Panc1 (cell line): ENCODE measurements at regions not wholly inside any gene's neighbourhood (a gene's known extent, or its start where the extent isn't known, plus 50 kb on each side); places are given as distances from the start of the nearest gene placed in this dataset.

ENCODE experiments used
- CTCF ChIP-seq: fragments of 450-650 bp; IDR thresholded peaks from 2 replicates; pipeline ENCODE4 v1.5.1; 2017; ENCODE audit warnings: mild to moderate bottlenecking
- POLR2AphosphoS5 ChIP-seq: IDR thresholded peaks from 2 replicates; pipeline ENCODE4 v1.6.1; 2012; ENCODE audit warnings: mild to moderate bottlenecking, low read depth, low read length, moderate library complexity
- REST ChIP-seq, 2 experiments: IDR thresholded peaks; 2 replicates each; pipeline ENCODE4 v1.6.1; 2011 to 2012; ENCODE audit warnings: low read depth in 2 of 2, control low read depth in 1 of 2, low read length in 1 of 2, mild to moderate bottlenecking in 1 of 2, moderate library complexity in 1 of 2; ENCODE audit not compliant: insufficient read depth in 1 of 2
- TCF7L2 ChIP-seq: IDR thresholded peaks from 2 replicates; pipeline ENCODE4 v1.6.1; 2011; ENCODE audit warnings: mild to moderate bottlenecking, low read depth, low read length, inconsistent platforms

GRCh38 chr4:147367891-147368290, 113.0 kb upstream of the EDNRA start:
- TF ChIP-seq REST (IDR thresholded peaks at IDR 0.05; ENCODE audit: insufficient read depth in 1 of 2, low read depth in 2 of 2, low read length in 1 of 2) (no peak), POLR2AphosphoS5 (no peak), CTCF (no peak), TCF7L2 (no peak)
